Esophagus squamous epithelium (tissue), 4 donors: ENCODE measurements at regions not wholly inside any gene's neighbourhood (a gene's known extent, or its start where the extent isn't known, plus 50 kb on each side); places are given as distances from the start of the nearest gene placed in this dataset.

Source experiments
- CTCF ChIP-seq, 6 experiments: fragments of 450-650 bp in 4 of 6; fragments of 200-600 bp in 2 of 6; sonication (generic) in 2 of 6; IDR thresholded peaks; one replicate each; pipeline ENCODE4 v1.5.1; 2016 to 2019; ENCODE audit warnings: antibody characterized with exemption in 6 of 6, mild to moderate bottlenecking in 4 of 6, moderate library complexity in 4 of 6
- POLR2A ChIP-seq, 4 donors: fragments of 450-650 bp; IDR thresholded peaks; one replicate each; pipeline ENCODE4 v1.6.1; 2017; ENCODE audit warnings: antibody characterized with exemption in 4 of 4, mild to moderate bottlenecking in 4 of 4, moderate library complexity in 3 of 4

GRCh38 chr3:3447641-3448040, 268.1 kb upstream of the CRBN start:
- TF ChIP-seq CTCF (IDR thresholded peaks at IDR 0.05) = no peak
- no peak for TF ChIP-seq POLR2A (IDR thresholded peaks at IDR 0.05)
